HCT116 (cell line): ENCODE measurements at regions not wholly inside any gene's neighbourhood (a gene's known extent, or its start where the extent isn't known, plus 50 kb on each side); places are given as distances from the start of the nearest gene placed in this dataset.

Experiments used
- ATAC-seq: fragments of 200-7000 bp; cut with Tn5 transposase; 2 replicates; pipeline ENCODE4 v1.9.1; 2020; ENCODE audit warnings: mild to moderate bottlenecking, moderate library complexity
- BruUV-seq: library from RNA; stranded (reverse); fragments of 400-500 nt; replicated peaks from 2 replicates; lab custom pipeline; 2021; lab: Mats Ljungman, UMichigan
- CTCF ChIA-PET: fragments of 300-600 bp; sonication (Branson Sonifier 250); formaldehyde crosslinking; loops from one replicate; lab custom pipeline; 2021; ENCODE audit warnings: antibody characterized with exemption; lab: Charles Lee
- POLR2A ChIA-PET: fragments of 300-600, 350-600 bp; sonication (Branson Sonifier 250); formaldehyde crosslinking; loops from one replicate; lab custom pipeline; 2021; ENCODE audit warnings: antibody characterized with exemption; lab: Charles Lee
- RAD21 ChIA-PET, 2 experiments: fragments of 300-600 bp; sonication (Branson Sonifier 250); formaldehyde crosslinking; loops; one replicate each; lab custom pipeline; 2023; ENCODE audit warnings: low total read pairs in 2 of 2; ENCODE audit not compliant: uncharacterized antibody in 2 of 2, unreplicated experiment in 2 of 2, low non-redundant PET in 1 of 2; lab: Charles Lee
- DNase-seq: peaks from one replicate; pipeline ENCODE4 v3.0.0-alpha.2; 2010; ENCODE audit warnings: low read depth, low spot score
- H2AFZ ChIP-seq: fragments of 200-600 bp; shearing (Covaris generic), sonication (generic); 2 replicates; pipeline ENCODE4 v1.6.1; 2017; ENCODE audit warnings: low read depth, mixed run types, mixed read lengths, antibody characterized with exemption, low read length; ENCODE audit not compliant: poor library complexity, severe bottlenecking
- H3K27ac ChIP-seq: 2 replicates; pipeline ENCODE4 v1.5.1; 2012; ENCODE audit warnings: low read depth, low read length
- H3K27me3 ChIP-seq: fragments of 200-600 bp; sonication (generic); 2 replicates; pipeline ENCODE4 v1.6.1; 2016; ENCODE audit warnings: mixed run types, low read length, mixed read lengths; ENCODE audit not compliant: insufficient read depth
- H3K36me3 ChIP-seq, 2 experiments: fragments of 200-500 bp in 1 of 2; fragments of 200-600 bp in 1 of 2; sonication (Bioruptor generic) in 1 of 2; sonication (generic) in 1 of 2; 2 replicates each; pipeline versions ENCODE4 v1.5.1 to v1.6.1; 2014 to 2016; ENCODE audit warnings: low read length in 2 of 2, inconsistent platforms in 1 of 2, mixed read lengths in 1 of 2, mixed run types in 1 of 2; ENCODE audit not compliant: insufficient read depth in 2 of 2, control insufficient read depth in 1 of 2
- H3K4me1 ChIP-seq, 2 experiments: fragments of 200-600 bp in 1 of 2; sonication (generic) in 1 of 2; 2 replicates each; pipeline versions ENCODE4 v1.5.1 to v1.6.1; 2012 to 2017; ENCODE audit warnings: low read length in 2 of 2, inconsistent platforms in 1 of 2, mild to moderate bottlenecking in 1 of 2, mixed read lengths in 1 of 2, mixed run types in 1 of 2, moderate library complexity in 1 of 2; ENCODE audit not compliant: insufficient read depth in 2 of 2, control insufficient read depth in 1 of 2
- H3K4me2 ChIP-seq: fragments of 200-600 bp; sonication (generic); 2 replicates; pipeline ENCODE4 v1.6.1; 2017; ENCODE audit warnings: mixed run types, low read length, mixed read lengths
- H3K4me3 ChIP-seq, 2 experiments: fragments of 200-600 bp in 1 of 2; sonication (generic) in 1 of 2; replicated peaks in 1 of 2; 2 replicates each; pipeline ENCODE4 v1.5.1; 2011 to 2016; ENCODE audit warnings: low read length in 2 of 2, control low read depth in 1 of 2, low read depth in 1 of 2, mild to moderate bottlenecking in 1 of 2, mixed read lengths in 1 of 2, mixed run types in 1 of 2
- H3K79me2 ChIP-seq: fragments of 200-600 bp; sonication (generic); 2 replicates; pipeline ENCODE4 v1.6.1; 2017; ENCODE audit warnings: mild to moderate bottlenecking, mixed run types, low read length, moderate library complexity, mixed read lengths; ENCODE audit not compliant: insufficient read depth
- H3K9ac ChIP-seq: fragments of 200-600 bp; sonication (generic); 2 replicates; pipeline ENCODE4 v1.6.1; 2016; ENCODE audit warnings: low read length, mixed read lengths
- H3K9me2 ChIP-seq: fragments of 200-600 bp; sonication (generic), shearing (Covaris generic); 2 replicates; pipeline ENCODE4 v1.6.1; 2017; ENCODE audit warnings: mixed run types, mild to moderate bottlenecking, moderate library complexity; ENCODE audit not compliant: insufficient read depth
- H3K9me3 ChIP-seq, 2 experiments: fragments of 200-500 bp in 1 of 2; fragments of 200-600 bp in 1 of 2; sonication (Bioruptor generic) in 1 of 2; sonication (generic) in 1 of 2; 2 replicates each; pipeline ENCODE4 v1.6.1; 2014 to 2017; ENCODE audit warnings: low read length in 2 of 2, mixed read lengths in 2 of 2, inconsistent platforms in 1 of 2, low read depth in 1 of 2, mild to moderate bottlenecking in 1 of 2, mixed run types in 1 of 2, moderate library complexity in 1 of 2; ENCODE audit not compliant: control insufficient read depth in 1 of 2, insufficient read depth in 1 of 2
- H4K20me1 ChIP-seq: fragments of 200-600 bp; sonication (generic), shearing (Covaris generic); 2 replicates; pipeline ENCODE4 v1.6.1; 2017; ENCODE audit warnings: mixed run types, mild to moderate bottlenecking, moderate library complexity; ENCODE audit not compliant: insufficient read depth
- CBX3 ChIP-seq: IDR thresholded peaks from 2 replicates; pipeline ENCODE4 v1.6.1; 2012; ENCODE audit warnings: low read depth
- EZH2 ChIP-seq: fragments of 200-600 bp; sonication (generic); IDR thresholded peaks from 2 replicates; pipeline ENCODE4 v1.6.1; 2017; ENCODE audit warnings: antibody characterized with exemption, mixed run types
- EZH2phosphoT487 ChIP-seq: fragments of 200-600 bp; IDR thresholded peaks from 2 replicates; pipeline ENCODE4 v1.6.1; 2018; ENCODE audit warnings: antibody characterized with exemption, borderline replicate concordance
- SRF ChIP-seq: IDR thresholded peaks from 2 replicates; pipeline ENCODE4 v1.6.1; 2012; ENCODE audit warnings: low read depth
- YY1 ChIP-seq: IDR thresholded peaks from 2 replicates; pipeline ENCODE4 v1.6.1; 2011; ENCODE audit warnings: low read length, low read depth, moderate library complexity, mild to moderate bottlenecking; ENCODE audit not compliant: insufficient replicate concordance; ENCODE audit errors: extremely low read depth
- ZFX ChIP-seq: fragments of 450-650 bp; IDR thresholded peaks from 2 replicates; pipeline ENCODE4 v1.6.1; 2017
- intact Hi-C: fragments of 100-400 bp; cut with micrococcal nuclease; formaldehyde crosslinking; loops from 2 replicates; pipeline ENCODE4 v1.10.0; 2022
- TF ChIP-seq, protein P1 (sequence below): IDR thresholded peaks from 2 replicates; pipeline ENCODE4 v1.6.1; 2012
- TF ChIP-seq, protein P2 (sequence below), 3 experiments: fragments of 200-600 bp in 1 of 3; sonication (generic) in 1 of 3; IDR thresholded peaks in 2 of 3; conservative IDR thresholded peaks in 1 of 3; 2 replicates each; pipeline ENCODE4 v1.5.1; 2012 to 2017; ENCODE audit warnings: low read depth in 2 of 3, low read length in 2 of 3, antibody characterized with exemption in 1 of 3, borderline replicate concordance in 1 of 3, control low read depth in 1 of 3, mild to moderate bottlenecking in 1 of 3, mixed read lengths in 1 of 3, mixed run types in 1 of 3, moderate library complexity in 1 of 3; ENCODE audit not compliant: insufficient read depth in 1 of 3

DNA sequence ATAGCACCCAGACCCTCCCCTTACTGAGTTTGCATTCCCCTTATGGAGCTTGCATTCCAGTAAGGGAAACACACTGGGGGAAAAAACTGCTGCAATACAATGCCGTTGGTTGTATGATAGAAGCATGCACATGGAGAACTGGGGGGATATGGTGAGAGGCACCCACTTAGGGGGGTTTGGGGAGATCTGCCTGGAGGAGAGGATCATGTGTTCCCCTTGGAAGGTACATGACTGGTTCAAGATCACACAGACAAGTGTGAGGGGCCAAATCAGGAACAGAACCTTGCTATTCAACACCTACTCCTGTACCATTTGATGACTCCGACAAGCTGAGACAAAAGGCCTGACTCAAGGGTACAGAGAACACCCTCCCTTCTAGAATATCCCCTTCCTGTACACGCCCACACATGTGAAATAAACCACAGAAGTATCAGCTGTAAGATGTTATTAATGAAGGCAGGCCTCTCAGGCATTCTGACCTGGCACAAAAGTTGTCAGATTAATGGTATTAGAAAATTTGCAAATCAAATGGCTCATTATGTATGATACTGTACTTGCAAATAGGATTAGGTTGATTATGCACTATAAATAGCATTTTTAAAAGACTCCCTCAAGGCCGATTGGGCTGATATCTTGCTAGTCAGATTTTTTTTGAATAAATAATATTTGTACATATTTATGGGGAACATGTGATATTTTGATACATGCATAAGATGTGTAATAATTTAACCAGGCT lies 122.2 kb downstream of the NPY start:
- no peaks in the 10 kb centered on the region for H3K79me2 ChIP-seq
- intact Hi-C loops, result no loop called here
- POLR2A ChIA-PET, result no interaction called here

DNA sequence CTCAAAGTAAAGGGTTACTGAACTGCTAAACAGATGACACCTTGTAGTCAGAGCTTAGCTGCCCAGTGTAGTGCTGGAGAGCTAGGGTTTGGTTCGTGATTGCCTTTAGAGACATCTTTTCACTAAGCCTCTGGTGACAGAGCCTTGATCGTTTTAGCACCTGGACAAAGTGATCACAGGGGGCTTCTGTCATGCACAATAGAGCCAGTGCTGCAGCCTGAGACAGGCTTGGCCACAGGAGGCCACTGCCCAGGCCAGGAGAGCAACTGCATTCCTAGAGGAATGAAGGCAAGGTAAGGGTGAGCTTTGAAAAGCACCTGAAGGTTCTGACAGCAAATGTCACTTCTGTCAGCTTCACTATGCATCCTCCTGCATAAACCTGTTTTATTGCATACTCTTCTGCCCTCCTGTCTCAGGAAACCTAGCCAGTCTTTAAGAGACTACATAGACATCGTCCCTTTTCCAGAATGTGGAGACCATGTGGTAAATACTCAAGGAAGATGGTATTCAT lies 122.9 kb downstream of the NPY start:
- Histone ChIP-seq H3K79me2 (no peaks in the 10 kb centered on the region), H4K20me1 (no peaks in the 10 kb centered on the region), H2AFZ (no peak overlapping the region), H3K4me2 (no peak overlapping the region), H3K27me3 (no peaks in the 10 kb centered on the region; the same call in 1 of the 2 replicates), H3K36me3 (no peaks in the 10 kb centered on the region), H3K9ac (no peak overlapping the region), H3K27ac (no peak overlapping the region), H3K4me1 (peaks cover 0 to 4% of the 10 kb centered on the region in 2 experiments; a peak in 2 of 4 replicates), H3K4me3 (no peak overlapping the region), H3K9me3 (no peaks in the 10 kb centered on the region), H3K9me2 (no peaks in the 10 kb centered on the region)
- ATAC-seq, result no peak
- POLR2A ChIA-PET, result no interaction called here
- CTCF ChIA-PET, result no interaction called here
- TF ChIP-seq, protein P1, sequence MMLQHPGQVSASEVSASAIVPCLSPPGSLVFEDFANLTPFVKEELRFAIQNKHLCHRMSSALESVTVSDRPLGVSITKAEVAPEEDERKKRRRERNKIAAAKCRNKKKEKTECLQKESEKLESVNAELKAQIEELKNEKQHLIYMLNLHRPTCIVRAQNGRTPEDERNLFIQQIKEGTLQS, result no peak
- TF ChIP-seq EZH2 (no peak), CBX3 (no peak), YY1 (no peak), EZH2phosphoT487 (no peak), ZFX (no peak), SRF (no peak)
- TF ChIP-seq, protein P2, sequence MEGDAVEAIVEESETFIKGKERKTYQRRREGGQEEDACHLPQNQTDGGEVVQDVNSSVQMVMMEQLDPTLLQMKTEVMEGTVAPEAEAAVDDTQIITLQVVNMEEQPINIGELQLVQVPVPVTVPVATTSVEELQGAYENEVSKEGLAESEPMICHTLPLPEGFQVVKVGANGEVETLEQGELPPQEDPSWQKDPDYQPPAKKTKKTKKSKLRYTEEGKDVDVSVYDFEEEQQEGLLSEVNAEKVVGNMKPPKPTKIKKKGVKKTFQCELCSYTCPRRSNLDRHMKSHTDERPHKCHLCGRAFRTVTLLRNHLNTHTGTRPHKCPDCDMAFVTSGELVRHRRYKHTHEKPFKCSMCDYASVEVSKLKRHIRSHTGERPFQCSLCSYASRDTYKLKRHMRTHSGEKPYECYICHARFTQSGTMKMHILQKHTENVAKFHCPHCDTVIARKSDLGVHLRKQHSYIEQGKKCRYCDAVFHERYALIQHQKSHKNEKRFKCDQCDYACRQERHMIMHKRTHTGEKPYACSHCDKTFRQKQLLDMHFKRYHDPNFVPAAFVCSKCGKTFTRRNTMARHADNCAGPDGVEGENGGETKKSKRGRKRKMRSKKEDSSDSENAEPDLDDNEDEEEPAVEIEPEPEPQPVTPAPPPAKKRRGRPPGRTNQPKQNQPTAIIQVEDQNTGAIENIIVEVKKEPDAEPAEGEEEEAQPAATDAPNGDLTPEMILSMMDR (IDR thresholded peaks at IDR 0.05 in 2 of 3, conservative IDR thresholded peaks at IDR 0.05 in 1 of 3; ENCODE audit: borderline replicate concordance in 1 of 3, insufficient read depth in 1 of 3, low read depth in 2 of 3, low read length in 2 of 3), result no peak
- BruUV-seq, result no TSS peak
- no peak for DNase-seq
- RAD21 ChIA-PET, result no interaction called here
- intact Hi-C loops, result no loop called here

More for the DNA sequence above, 122.2 kb downstream of the NPY start:
- no peaks in the 10 kb centered on the region for H3K9me2 ChIP-seq
- TF ChIP-seq, protein P2 (IDR thresholded peaks at IDR 0.05 in 2 of 3, conservative IDR thresholded peaks at IDR 0.05 in 1 of 3; ENCODE audit: borderline replicate concordance in 1 of 3, insufficient read depth in 1 of 3, low read depth in 2 of 3, low read length in 2 of 3), result no peak
- TF ChIP-seq, all 23 proteins: peak for 0
- Histone ChIP-seq H3K4me1 (peaks cover 0 to 4% of the 10 kb centered on the region in 2 experiments; a peak in 2 of 4 replicates), H3K9ac (no peak overlapping the region), H3K4me3 (no peak overlapping the region), H3K27ac (no peak overlapping the region), H2AFZ (no peak overlapping the region), H3K27me3 (no peaks in the 10 kb centered on the region; the same call in 1 of the 2 replicates), H4K20me1 (no peaks in the 10 kb centered on the region), H3K4me2 (no peak overlapping the region), H3K36me3 (no peaks in the 10 kb centered on the region), H3K9me3 (no peaks in the 10 kb centered on the region)
- ChIA-PET CTCF (no interaction called here), RAD21 (no interaction called here)
- no TSS peak for BruUV-seq
- no peak for DNase-seq
- no peak for ATAC-seq
